NCI-H1436 (cell line): ENCODE measurements at regions not wholly inside any gene's neighbourhood (a gene's known extent, or its start where the extent isn't known, plus 50 kb on each side); places are given as distances from the start of the nearest gene placed in this dataset.
"Not testable (repeated sequence)": the region's sequence is repeated elsewhere in the genome, so short reads cannot be mapped to it uniquely, and the experiment has no call there.

Source experiments
- DNase-seq: peaks from one replicate; lab custom pipeline; 2025; lab: John Stamatoyannopoulos, UW

GRCh38 chr9:87406543-87407166 is 91.0 kb upstream of the DAPK1 start:
- DNase-seq = no peak

DNA sequence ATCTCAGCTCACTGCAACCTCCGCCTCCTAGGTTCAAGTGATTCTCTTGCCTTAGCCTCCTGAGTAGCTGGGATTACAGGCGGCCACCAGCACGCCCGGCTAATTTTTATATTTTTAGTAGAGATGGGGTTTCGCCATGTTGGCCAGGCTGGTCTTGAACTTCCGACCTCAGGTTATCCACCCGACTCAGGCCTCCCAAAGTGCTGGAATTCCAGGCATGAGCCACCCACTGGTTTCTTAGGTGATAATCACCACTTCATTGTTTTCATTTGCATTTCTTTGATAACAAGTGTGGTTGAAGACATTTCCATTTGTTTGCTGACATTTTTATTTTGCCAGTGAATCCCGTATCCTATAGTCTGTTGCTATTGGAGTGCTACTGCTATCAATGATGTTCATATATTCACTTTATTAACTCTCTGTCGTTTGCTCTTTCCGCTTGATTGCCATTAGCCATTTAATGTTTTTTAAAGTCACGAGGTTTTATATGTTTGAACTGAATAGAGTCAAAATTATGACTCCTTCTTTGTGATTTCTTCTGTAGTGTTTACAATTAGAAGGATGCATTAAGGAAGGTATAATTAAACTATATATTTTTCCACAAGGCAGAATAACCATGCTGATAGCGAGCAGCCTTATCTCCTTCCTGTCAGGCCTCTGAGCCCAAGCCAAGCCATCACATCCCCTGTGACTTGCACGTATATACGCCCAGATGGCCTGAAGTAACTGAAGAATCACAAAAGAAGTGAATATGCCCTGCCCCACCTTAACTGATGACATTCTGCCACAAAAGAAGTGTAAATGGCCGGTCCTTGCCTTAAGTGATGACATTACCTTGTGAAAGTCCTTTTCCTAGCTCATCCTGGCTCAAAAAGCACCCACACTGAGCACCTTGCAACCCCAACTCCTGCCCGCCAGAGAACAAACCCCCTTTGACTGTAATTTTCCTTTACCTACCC is 87.3 kb upstream of the DAPK1 start:
- DNase-seq = not testable (repeated sequence)

- DNase-seq = no peak
These were observed 76.8 kb upstream of the DAPK1 start for GRCh38 chr9:87420884-87421283.

DNA sequence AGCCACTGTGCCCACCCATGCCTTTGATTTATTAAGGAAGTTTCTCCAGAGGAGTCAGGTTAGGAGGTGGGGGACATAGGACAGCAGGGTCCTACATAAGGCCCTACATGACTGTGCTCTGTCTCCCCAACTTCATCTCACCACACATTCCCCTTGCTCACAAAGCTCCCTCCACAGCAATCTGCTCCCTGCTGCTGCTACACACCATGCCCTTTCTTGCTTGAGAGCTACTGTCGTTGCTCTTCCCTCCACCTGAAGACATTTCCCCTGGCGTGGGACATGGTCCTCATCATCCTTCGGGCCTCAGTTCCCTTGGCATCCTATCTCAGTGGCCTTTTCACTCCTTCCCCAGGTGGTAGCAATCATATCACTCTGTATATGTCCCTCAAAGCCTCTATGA is 75.9 kb upstream of the DAPK1 start:
- DNase-seq = no peak

- no peak for DNase-seq
These were observed 74.7 kb upstream of the DAPK1 start for GRCh38 chr9:87422999-87423398.

- not testable (repeated sequence) for DNase-seq
These were observed 73.8 kb upstream of the DAPK1 start for GRCh38 chr9:87423885-87424284.

DNA sequence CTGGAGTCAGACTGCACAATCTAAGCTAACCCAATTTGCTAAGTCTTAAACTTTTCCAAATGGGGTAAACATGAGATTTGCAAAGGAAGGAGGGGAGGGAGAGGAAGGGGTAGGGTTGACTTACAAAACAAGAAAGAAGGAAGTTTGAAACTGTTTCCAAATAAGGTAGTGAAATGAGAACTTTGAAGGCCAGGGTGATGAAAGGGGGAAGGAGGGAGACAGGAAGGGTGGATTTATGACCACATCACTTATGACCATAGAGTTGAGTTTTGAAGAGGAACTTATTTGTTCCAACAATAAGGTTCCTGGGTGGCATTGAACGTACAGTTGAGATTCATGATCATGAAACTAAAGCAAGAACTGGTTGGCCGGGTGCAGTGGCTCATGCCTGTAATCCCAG is 72.5 kb upstream of the DAPK1 start:
- DNase-seq = no peak

DNA sequence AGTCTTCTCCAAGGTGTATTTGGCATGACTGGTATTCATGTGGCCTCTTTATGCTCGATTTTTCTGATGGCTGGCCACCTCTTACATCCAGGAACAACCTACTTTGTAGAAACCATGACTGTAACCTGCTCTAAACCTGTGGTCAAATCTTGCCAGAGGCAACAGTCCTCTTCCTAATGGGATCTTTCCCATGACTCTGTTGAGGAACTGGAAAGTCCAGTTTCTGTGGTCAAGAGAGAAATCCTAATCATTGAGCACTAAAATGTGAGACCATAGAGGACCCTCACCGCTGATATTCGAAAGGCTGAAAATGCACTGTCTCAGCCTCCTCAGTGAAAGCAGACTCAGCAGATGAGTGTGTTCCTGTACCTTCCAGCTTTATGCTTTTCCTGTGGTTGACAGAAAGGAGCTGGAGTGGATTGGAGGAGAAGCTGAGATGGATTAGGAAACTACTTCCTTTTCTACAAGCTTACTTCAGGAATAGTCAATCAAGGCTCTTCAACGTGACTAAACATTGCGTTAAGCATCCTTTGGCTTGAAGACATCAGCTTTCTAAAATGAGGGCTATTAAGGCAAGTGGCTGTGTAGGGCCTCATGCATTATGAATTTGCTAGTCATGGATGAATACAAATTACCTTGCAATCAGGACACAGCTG is 69.7 kb upstream of the DAPK1 start:
- DNase-seq = no peak

DNA sequence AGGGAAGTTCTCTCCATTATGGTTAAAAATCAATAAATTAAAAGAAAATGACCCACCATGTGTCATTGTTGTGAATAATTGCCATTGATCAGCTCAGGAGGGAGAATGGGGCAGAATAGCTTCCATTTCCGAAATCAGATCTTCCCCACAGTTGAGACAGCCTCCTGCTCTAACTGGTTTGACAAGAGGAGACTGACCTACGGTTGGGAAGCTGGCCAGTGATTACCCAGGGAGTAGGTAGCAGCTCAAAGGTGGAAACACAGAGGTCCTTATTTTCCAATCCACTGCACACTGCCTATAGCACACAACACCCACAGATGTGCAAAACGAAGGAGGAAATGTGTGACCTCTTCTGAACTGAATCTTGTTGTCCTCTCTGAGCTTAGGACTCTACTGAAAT is 69.0 kb upstream of the DAPK1 start:
- DNase-seq = no peak

GRCh38 chr9:87431837-87432236 is 65.8 kb upstream of the DAPK1 start:
- no peak for DNase-seq

GRCh38 chr9:87433853-87434252 is 63.8 kb upstream of the DAPK1 start:
- no peak for DNase-seq

GRCh38 chr9:87434366-87434765 is 63.3 kb upstream of the DAPK1 start:
- DNase-seq = no peak

GRCh38 chr9:87435189-87435880 is 62.3 kb upstream of the DAPK1 start:
- DNase-seq = no peak

GRCh38 chr9:87436716-87437115 is 61.0 kb upstream of the DAPK1 start:
- no peak for DNase-seq

DNA sequence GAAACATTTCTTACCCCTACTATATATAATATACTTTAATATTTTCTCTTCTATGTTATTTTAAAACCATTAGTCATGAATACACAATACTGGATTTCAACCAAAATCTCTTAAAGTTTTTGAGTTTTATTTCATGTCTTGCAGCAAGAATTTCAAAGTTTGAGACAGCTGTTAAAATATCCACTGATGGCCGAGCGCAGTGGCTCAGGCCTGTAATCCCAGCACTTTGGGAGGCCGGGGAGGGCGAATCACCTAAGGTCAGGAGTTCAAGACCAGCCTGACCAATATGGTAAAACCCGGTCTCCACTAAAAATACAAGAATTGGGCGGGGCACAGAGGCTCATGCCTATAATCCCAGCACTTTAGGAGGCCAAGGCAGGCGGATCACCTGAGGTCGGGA is 59.7 kb upstream of the DAPK1 start:
- no peak for DNase-seq

DNA sequence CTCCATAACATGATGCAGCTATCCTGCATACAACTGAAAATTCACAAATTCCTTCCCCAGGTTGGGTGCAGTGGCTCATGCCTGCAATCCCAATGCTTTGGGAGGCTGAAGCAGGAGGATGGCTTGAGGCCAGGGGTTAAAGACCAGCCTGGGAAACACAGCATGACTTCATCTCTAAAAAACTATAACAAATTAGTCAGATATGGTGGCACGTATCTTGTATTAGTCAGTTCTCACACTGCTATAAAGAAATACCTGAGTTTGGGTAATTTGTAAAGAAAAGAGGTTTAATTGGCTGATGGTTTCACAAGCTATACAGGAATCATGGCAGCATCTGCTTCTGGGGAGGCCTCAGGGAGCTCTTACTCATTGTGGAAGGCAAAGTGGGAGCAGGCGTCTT is 56.4 kb upstream of the DAPK1 start:
- DNase-seq = no peak

DNA sequence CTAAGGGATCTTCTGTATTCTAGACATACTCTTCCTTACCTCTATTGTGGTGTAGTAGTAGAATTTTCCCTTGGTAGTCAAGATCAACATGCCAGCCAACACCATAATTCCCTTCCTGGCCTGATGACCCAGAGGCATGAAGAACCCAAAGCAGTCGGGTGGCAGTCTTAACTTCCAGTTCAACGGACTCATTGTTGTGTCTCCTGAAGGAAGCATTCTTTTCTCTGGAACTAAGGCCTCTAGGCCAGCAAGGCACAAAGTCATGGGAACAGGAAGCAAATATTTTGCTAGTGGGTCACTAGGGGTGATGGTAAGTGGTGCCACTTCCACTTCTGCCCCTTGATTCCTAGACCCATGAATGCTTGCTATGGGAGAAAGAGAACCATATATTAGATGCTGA is 55.2 kb upstream of the DAPK1 start:
- DNase-seq = no peak

- no peak for DNase-seq
These were observed 54.7 kb upstream of the DAPK1 start for GRCh38 chr9:87443006-87443405.

DNA sequence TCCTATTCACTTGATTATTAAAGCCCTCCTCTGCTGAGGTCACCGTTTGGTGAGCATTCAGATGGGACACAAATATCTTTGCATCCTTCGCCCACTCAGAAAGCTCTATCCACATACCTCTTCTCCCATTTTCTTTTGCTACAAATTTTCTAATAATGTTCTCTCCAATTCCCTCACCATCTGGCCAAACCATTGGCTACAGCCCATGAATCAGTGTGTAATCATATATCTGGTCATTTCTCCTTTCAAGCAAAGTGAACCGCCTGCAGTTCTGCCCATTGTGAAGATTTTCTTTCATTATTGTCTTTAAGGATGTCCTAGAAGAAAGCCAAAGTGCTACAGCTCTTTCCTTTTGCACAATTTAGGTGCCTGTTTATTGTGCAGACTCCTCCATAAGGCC is 54.2 kb upstream of the DAPK1 start:
- no peak for DNase-seq

- DNase-seq = no peak
These were observed 52.0 kb upstream of the DAPK1 start for GRCh38 chr9:87445646-87446045.

GRCh38 chr9:87446527-87446926 is 51.1 kb upstream of the DAPK1 start:
- no peak for DNase-seq
